ENCODE measurements at regions not wholly inside any gene's neighbourhood (a gene's known extent, or its start where the extent isn't known, plus 50 kb on each side); places are given as distances from the start of the nearest gene placed in this dataset.
A peak's percentile ranks its signal among the peaks of the same experiment; 100 is the strongest.
"Not testable (repeated sequence)": the region's sequence is repeated elsewhere in the genome, so short reads cannot be mapped to it uniquely, and the experiment has no call there.

- DNase-seq (ENCODE audit: low spot score): peak; percentile 4
These were observed 114.1 kb downstream of the FAR1 start for GRCh38 chr11:13782390-13783075.

GRCh38 chr11:13784441-13784840, 116.0 kb downstream of the FAR1 start:
- DNase-seq (ENCODE audit: low spot score): no peak

GRCh38 chr11:13784855-13785254, 116.4 kb downstream of the FAR1 start:
- DNase-seq (ENCODE audit: low spot score): no peak

GRCh38 chr11:13786688-13787087, 118.2 kb downstream of the FAR1 start:
- no peak for DNase-seq (ENCODE audit: low spot score)

- not testable (repeated sequence) for DNase-seq (ENCODE audit: low spot score)
These were observed 129.1 kb downstream of the FAR1 start for GRCh38 chr11:13797616-13798015.

- DNase-seq (ENCODE audit: low spot score): no peak
These were observed 132.4 kb downstream of the FAR1 start for GRCh38 chr11:13800901-13801300.

GRCh38 chr11:13818325-13818724, 144.2 kb upstream of the SPON1 start:
- no peak for DNase-seq (ENCODE audit: low spot score)

GRCh38 chr11:13826505-13827278, 135.8 kb upstream of the SPON1 start:
- peak; percentile 70 for DNase-seq (ENCODE audit: low spot score)

GRCh38 chr11:13831696-13832095, 130.8 kb upstream of the SPON1 start:
- DNase-seq (ENCODE audit: low spot score): no peak

GRCh38 chr11:13834463-13834862, 128.1 kb upstream of the SPON1 start:
- no peak for DNase-seq (ENCODE audit: low spot score)

- DNase-seq (ENCODE audit: low spot score): no peak
These were observed 125.9 kb upstream of the SPON1 start for GRCh38 chr11:13836666-13837065.

GRCh38 chr11:13837286-13837685, 125.2 kb upstream of the SPON1 start:
- peak; percentile 86 for DNase-seq (ENCODE audit: low spot score)

GRCh38 chr11:13841393-13841792, 121.1 kb upstream of the SPON1 start:
- no peak for DNase-seq (ENCODE audit: low spot score)

- no peak for DNase-seq (ENCODE audit: low spot score)
These were observed 114.5 kb upstream of the SPON1 start for GRCh38 chr11:13848031-13848430.

- no peak for DNase-seq (ENCODE audit: low spot score)
These were observed 112.1 kb upstream of the SPON1 start for GRCh38 chr11:13850231-13851005.

- no peak for DNase-seq (ENCODE audit: low spot score)
These were observed 110.8 kb upstream of the SPON1 start for GRCh38 chr11:13851691-13852090.

GRCh38 chr11:13852481-13852880, 110.0 kb upstream of the SPON1 start:
- no peak for DNase-seq (ENCODE audit: low spot score)

GRCh38 chr11:13857828-13858227, 104.7 kb upstream of the SPON1 start:
- peak; percentile 52 for DNase-seq (ENCODE audit: low spot score)

GRCh38 chr11:13859892-13860291, 102.6 kb upstream of the SPON1 start:
- no peak for DNase-seq (ENCODE audit: low spot score)

GRCh38 chr11:13861411-13861810, 101.1 kb upstream of the SPON1 start:
- DNase-seq (ENCODE audit: low spot score): no peak

- DNase-seq (ENCODE audit: low spot score): no peak
These were observed 99.6 kb upstream of the SPON1 start for GRCh38 chr11:13862845-13863392.

GRCh38 chr11:13868710-13869397, 93.7 kb upstream of the SPON1 start:
- peak; percentile 68 for DNase-seq (ENCODE audit: low spot score)
